HUES48 (cell line): ENCODE measurements at regions not wholly inside any gene's neighbourhood (a gene's known extent, or its start where the extent isn't known, plus 50 kb on each side); places are given as distances from the start of the nearest gene placed in this dataset.
A peak's percentile ranks its signal among the peaks of the same experiment; 100 is the strongest.

Experiments
- H3K27ac ChIP-seq: one replicate; pipeline ENCODE4 v1.7.0; 2013; ENCODE audit warnings: low read depth, low read length, inconsistent platforms
- H3K27me3 ChIP-seq: 2 replicates; pipeline ENCODE4 v1.6.1; 2013; ENCODE audit warnings: mild to moderate bottlenecking, low read length; ENCODE audit not compliant: control insufficient read depth, insufficient read depth
- H3K36me3 ChIP-seq: 2 replicates; pipeline ENCODE4 v1.6.1; 2013; ENCODE audit warnings: low read length; ENCODE audit not compliant: control insufficient read depth, insufficient read depth
- H3K4me1 ChIP-seq: 2 replicates; pipeline ENCODE4 v1.6.1; 2013; ENCODE audit warnings: mild to moderate bottlenecking, low read length; ENCODE audit not compliant: control insufficient read depth, insufficient read depth
- H3K4me3 ChIP-seq: 2 replicates; pipeline ENCODE4 v1.5.1; 2013; ENCODE audit warnings: mild to moderate bottlenecking, low read depth, low read length
- H3K9ac ChIP-seq: 2 replicates; pipeline ENCODE4 v1.6.1; 2013; ENCODE audit warnings: mild to moderate bottlenecking, low read depth, low read length, moderate library complexity
- H3K9me3 ChIP-seq: 2 replicates; pipeline ENCODE4 v1.6.1; 2013; ENCODE audit warnings: low read length; ENCODE audit not compliant: control insufficient read depth, insufficient read depth

DNA sequence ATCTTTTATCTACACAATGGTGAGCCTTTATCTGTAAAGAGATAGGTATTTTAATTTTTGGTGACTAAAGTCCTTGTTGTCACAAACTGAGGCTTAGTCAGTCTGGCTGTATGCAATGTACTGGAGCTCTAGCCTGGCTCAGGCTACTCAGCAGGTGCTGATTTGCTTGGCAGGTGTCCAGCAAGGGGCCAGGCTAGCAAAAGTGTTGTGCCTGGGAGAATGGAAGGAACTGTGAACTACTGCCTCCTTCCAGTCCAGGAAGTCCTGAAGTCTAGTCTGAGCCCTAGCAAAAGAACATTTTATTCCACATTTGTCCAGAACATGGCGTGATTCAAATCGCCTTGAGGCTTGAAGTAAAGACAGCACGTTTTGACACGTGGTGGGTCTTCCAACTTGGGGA is 260.5 kb downstream of the CCDC85A start:
- H3K9ac ChIP-seq, result no peak overlapping the region
- no peaks in the 10 kb centered on the region for H3K27me3 ChIP-seq

DNA sequence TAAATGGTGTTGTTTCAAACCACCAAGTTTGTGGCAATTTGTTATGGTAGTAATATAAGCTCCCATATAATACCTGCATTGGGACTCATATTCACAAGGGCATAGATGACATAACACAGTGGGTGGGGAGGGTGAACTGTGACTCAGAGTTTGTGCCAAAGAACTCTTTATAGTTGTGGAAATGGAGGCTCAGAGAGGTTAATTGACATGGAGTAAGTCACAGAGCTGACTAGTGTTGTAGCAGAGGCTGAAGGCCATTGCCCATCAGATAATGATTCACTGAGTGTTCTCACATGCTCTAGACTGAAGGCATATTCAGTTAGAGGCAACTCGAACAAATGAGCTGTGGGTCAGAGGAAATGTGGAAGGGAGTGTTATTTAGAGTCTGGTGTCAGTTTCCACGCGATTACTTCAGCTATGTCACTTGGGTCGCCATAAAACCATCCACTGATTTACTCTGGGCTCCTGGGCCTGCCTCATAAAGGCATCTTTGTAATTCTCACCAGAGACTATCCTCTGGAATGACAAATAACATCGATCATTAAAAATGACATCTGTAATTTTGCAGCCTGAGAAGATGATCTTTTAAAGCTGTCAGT is 264.7 kb downstream of the CCDC85A start:
- no peak overlapping the region for H3K27ac ChIP-seq
- no peaks in the 10 kb centered on the region for H3K36me3 ChIP-seq

More for the DNA sequence above, 260.5 kb downstream of the CCDC85A start:
- H3K4me3 ChIP-seq, result no peak overlapping the region
- H3K9me3 ChIP-seq, result no peaks in the 10 kb centered on the region
- no peak overlapping the region for H3K27ac ChIP-seq
- H3K36me3 ChIP-seq, result no peaks in the 10 kb centered on the region
- peaks cover 13% of the 10 kb centered on the region for H3K4me1 ChIP-seq

DNA sequence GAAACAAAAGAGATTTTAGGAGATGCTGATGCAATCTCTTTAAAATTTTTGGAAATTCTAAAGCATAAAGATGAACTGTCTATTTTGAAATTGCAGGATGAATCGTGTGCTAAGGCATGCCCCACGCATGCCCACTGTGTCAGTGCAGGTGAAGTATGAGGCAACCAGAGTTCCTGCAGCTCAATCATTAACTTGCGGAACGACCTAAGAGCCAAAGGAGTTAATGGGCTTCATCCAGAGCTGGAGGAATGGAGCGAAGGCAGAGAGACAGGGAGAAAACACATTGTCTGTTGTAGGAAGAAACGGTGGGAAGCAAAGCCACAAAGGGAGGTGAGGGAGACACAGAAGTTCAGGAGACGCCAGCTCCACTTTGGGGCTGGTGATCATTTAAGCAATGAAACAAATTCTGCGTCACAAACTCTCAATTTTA is 265.2 kb downstream of the CCDC85A start:
- Histone ChIP-seq H3K4me3 (no peak overlapping the region), H3K9me3 (no peaks in the 10 kb centered on the region), H3K4me1 (peaks cover 27% of the 10 kb centered on the region)

More for the DNA sequence above, 264.7 kb downstream of the CCDC85A start:
- peaks cover 27% of the 10 kb centered on the region for H3K4me1 ChIP-seq
- no peak overlapping the region for H3K4me3 ChIP-seq
- no peaks in the 10 kb centered on the region for H3K27me3 ChIP-seq
- no peak overlapping the region for H3K9ac ChIP-seq
- H3K9me3 ChIP-seq, result no peaks in the 10 kb centered on the region

DNA sequence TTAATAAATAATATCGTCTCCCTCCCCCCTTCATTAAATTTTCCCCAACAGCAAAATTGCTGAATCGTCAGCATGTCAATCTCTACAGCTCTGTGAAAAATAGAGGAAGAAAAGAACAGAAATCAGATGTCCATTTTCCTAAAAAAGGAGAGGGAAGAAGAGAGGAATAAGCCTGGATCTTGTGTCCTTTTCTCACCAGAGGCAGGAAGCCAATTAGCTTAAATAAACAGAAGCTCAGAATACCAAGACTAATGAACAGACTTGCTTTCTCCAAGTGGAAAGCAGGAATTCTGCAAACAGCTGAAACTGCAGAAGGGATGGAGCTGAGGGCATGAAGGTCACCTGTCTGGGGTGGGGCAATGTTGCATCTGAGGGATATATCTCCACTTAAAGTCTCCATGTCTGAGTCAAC is 265.7 kb downstream of the CCDC85A start:
- Histone ChIP-seq H3K9me3 (no peaks in the 10 kb centered on the region), H3K4me1 (peaks cover 27% of the 10 kb centered on the region), H3K9ac (no peak overlapping the region), H3K4me3 (no peak overlapping the region), H3K27me3 (no peaks in the 10 kb centered on the region), H3K27ac (peak overlapping the region; percentile 33), H3K36me3 (no peaks in the 10 kb centered on the region)

More for the DNA sequence above, 265.2 kb downstream of the CCDC85A start:
- Histone ChIP-seq H3K9ac (no peak overlapping the region), H3K27ac (peak overlapping the region; percentile 33), H3K36me3 (no peaks in the 10 kb centered on the region), H3K27me3 (no peaks in the 10 kb centered on the region)

DNA sequence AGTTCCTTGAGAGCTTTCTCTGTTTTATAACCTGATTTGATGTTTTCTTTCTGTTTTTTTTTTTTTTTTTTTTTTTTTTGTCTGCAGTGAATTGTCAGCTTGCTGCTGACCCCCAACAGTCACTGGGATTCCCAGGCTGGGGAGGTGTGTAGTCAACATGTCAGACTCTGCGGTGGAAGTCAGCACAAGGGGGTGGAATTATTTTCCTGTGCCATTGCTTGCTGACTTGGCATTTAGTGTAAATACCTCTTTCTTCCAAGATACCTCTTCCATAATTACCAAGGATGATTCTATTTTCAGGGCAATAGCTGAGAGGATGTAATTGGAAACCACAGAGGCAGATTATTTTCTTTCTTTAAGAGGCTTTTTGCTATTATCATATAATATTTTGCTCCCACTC is 266.3 kb downstream of the CCDC85A start:
- no peak overlapping the region for H3K27ac ChIP-seq
- no peak overlapping the region for H3K4me3 ChIP-seq
- H3K9me3 ChIP-seq, result no peaks in the 10 kb centered on the region
- peaks cover 27% of the 10 kb centered on the region for H3K4me1 ChIP-seq
- no peaks in the 10 kb centered on the region for H3K36me3 ChIP-seq
- no peaks in the 10 kb centered on the region for H3K27me3 ChIP-seq
- no peak overlapping the region for H3K9ac ChIP-seq

DNA sequence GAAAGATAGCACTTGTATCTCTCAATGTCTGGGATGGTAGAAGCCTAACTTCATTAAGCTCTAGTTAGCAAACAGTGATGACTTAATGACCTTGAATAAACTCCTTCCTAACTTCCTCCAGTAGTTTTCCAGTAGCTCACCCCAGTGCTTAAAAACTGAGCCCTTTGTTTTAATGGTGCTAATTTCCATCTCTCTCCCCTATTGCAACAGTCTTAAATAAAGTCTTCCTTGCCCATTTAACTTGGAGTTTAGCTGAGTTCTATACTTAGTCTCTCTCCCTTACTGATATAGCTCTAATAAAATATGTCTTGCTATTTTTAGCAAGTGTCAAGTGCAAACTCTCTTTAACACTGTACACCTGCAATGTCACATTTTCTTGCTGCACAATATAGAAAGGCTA is 267.0 kb downstream of the CCDC85A start:
- H3K36me3 ChIP-seq, result no peaks in the 10 kb centered on the region
- H3K9ac ChIP-seq, result no peak overlapping the region
- H3K4me3 ChIP-seq, result no peak overlapping the region
- no peaks in the 10 kb centered on the region for H3K27me3 ChIP-seq
- peaks cover 27% of the 10 kb centered on the region for H3K4me1 ChIP-seq
- no peak overlapping the region for H3K27ac ChIP-seq
- H3K9me3 ChIP-seq, result no peaks in the 10 kb centered on the region

DNA sequence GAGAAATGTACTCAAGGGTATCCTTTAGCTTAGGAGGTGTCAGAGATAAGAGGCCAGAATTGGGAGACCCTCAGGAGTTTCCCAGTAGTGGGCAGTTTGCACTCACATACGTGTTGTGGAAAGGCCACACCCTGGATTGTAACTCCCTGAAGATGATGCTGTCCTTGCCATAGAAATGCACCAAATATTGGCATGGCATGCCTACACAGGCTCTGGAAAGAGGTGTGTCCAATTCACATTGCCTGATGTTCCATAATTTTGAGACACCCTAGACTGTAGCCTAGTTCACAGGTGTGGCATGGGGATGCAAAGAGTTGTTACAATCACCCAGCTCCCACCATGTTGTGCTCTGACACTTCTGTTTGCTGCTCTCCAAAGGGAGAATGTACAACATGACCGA is 271.9 kb downstream of the CCDC85A start:
- no peak overlapping the region for H3K9ac ChIP-seq
- no peaks in the 10 kb centered on the region for H3K9me3 ChIP-seq
- peaks cover under 1% of the 10 kb centered on the region; the same call in 1 of the 2 replicates for H3K4me1 ChIP-seq
- no peaks in the 10 kb centered on the region for H3K36me3 ChIP-seq
- H3K27ac ChIP-seq, result no peak overlapping the region
- no peak overlapping the region for H3K4me3 ChIP-seq
- H3K27me3 ChIP-seq, result no peaks in the 10 kb centered on the region

DNA sequence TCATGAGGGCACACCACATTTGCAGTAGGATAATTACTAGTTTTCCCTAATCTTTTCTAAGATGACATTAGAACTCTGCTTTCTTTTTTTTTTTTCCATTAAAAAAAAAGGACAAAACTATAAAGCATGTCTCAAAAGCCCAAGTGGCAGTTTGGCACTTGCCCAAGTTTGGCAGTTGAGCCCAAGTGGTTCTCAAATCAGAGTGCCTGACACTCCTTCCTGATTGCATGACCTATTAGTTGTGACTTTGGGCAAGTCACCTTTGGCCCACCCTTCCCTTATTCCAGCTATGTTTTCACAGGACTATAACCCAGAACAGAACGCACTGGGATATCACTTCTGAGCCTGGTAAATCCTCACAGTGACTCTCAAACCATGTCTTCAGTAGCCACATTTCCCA is 273.0 kb downstream of the CCDC85A start:
- Histone ChIP-seq H3K36me3 (no peaks in the 10 kb centered on the region), H3K27ac (no peak overlapping the region), H3K27me3 (no peaks in the 10 kb centered on the region), H3K4me1 (no peaks in the 10 kb centered on the region), H3K4me3 (no peak overlapping the region), H3K9me3 (no peaks in the 10 kb centered on the region), H3K9ac (no peak overlapping the region)

DNA sequence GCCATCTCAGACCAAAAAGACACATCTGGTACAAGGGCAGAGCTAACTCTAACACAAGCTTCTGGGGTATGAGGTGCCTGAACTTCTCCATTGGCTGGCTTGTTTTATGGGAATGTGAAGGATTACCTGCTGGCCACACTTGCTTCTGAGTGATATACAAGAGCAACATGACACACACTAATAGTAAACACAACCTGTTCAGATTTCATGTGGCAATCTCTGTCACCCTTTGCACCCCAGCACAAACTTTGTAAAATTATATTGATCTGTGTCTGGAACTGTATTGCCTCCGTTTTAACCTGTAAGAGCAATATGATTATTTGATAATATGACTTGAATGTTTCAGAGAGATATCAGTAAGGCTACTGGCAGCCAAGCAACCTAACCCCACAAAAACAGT is 276.7 kb downstream of the CCDC85A start:
- Histone ChIP-seq H3K4me1 (no peaks in the 10 kb centered on the region), H3K9me3 (no peaks in the 10 kb centered on the region), H3K4me3 (no peak overlapping the region), H3K27ac (no peak overlapping the region), H3K36me3 (no peaks in the 10 kb centered on the region), H3K27me3 (no peaks in the 10 kb centered on the region), H3K9ac (no peak overlapping the region)

DNA sequence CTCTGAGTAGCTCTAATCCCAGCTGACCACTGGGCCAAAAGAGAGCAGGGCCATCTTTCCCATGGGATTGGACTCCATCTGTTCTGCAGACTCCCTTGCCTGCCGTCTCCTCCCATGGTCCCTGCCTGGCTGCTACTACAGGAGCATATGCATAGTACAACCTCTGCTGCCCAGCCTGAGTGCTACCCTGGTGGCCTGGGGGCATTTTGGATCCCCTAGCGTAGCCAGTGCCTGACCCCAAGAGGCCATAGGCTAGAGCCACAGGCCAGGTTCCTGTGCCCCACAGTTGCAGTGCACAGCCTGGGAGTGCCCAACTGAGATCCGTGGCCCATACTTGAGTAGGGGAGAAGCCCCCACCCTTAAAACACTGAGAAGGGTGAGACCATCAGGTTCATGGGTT is 280.3 kb downstream of the CCDC85A start:
- Histone ChIP-seq H3K27me3 (no peaks in the 10 kb centered on the region), H3K4me1 (no peaks in the 10 kb centered on the region), H3K4me3 (no peak overlapping the region), H3K36me3 (no peaks in the 10 kb centered on the region), H3K27ac (no peak overlapping the region), H3K9ac (no peak overlapping the region), H3K9me3 (no peaks in the 10 kb centered on the region)

DNA sequence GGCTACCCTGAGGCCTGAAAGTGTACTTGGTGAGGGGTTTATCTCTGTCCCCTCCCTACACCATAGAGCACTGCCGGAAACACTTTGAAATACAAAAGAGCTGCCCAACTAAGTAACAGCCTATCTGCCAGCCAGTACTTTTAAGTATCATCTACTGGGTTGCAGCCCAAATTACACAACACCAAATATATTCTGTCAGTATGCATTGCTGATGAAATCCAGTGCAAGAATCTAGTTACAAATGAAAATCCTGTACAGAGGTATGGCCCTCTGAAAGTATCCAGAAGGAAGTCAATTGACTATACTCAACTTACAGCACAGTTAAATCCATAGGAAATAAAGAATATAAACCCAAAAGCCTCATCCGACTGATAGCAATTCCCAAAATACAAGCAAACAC is 280.8 kb downstream of the CCDC85A start:
- Histone ChIP-seq H3K36me3 (no peaks in the 10 kb centered on the region), H3K27me3 (no peaks in the 10 kb centered on the region), H3K9ac (no peak overlapping the region), H3K4me3 (no peak overlapping the region), H3K27ac (no peak overlapping the region), H3K9me3 (no peaks in the 10 kb centered on the region), H3K4me1 (no peaks in the 10 kb centered on the region)
